BE2C (cell line): ENCODE measurements at regions not wholly inside any gene's neighbourhood (a gene's known extent, or its start where the extent isn't known, plus 50 kb on each side); places are given as distances from the start of the nearest gene placed in this dataset.
"Not testable (repeated sequence)": the region's sequence is repeated elsewhere in the genome, so short reads cannot be mapped to it uniquely, and the experiment has no call there.

Source experiments
- DNase-seq: peaks from one replicate; pipeline ENCODE4 v3.0.0-alpha.2; 2020
- H3K27me3 ChIP-seq: fragments of 250-450 bp; sonication (Bioruptor Pico); 2 replicates; pipeline ENCODE4 v1.5.1; 2020; ENCODE audit warnings: mild to moderate bottlenecking
- H3K36me3 ChIP-seq: fragments of 250-450 bp; sonication (Bioruptor Pico); 2 replicates; pipeline ENCODE4 v1.5.1; 2020; ENCODE audit warnings: mild to moderate bottlenecking
- H3K4me1 ChIP-seq: fragments of 250-450 bp; sonication (Bioruptor Pico); 2 replicates; pipeline ENCODE4 v1.5.1; 2020
- H3K4me3 ChIP-seq: 2 replicates; pipeline ENCODE4 v1.5.1; 2011; ENCODE audit warnings: low read depth, low read length
- H3K9me3 ChIP-seq: fragments of 250-450 bp; sonication (Bioruptor Pico); 2 replicates; pipeline ENCODE4 v1.5.1; 2020
- CTCF ChIP-seq: IDR thresholded peaks from 2 replicates; pipeline ENCODE4 v1.5.1; 2012; ENCODE audit warnings: mild to moderate bottlenecking, low read depth, low read length

DNA sequence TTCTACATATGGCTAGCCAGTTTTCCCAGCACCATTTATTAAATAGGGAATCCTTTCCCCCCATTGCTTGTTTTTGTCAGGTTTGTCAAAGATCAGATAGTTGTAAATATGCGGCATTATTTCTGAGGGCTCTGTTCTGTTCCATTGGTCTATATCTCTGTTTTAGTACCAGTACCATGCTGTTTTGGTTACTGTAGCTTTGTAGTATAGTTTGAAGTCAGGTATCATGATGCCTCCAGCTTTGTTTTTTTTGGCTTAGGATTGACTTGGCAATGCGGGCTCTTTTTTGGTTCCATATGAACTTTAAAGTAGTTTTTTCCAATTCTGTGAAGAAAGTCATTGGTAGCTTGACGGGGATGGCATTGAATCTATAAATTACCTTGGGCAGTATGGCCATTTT is 60.0 kb upstream of the GPC3 start:
- not testable (repeated sequence) for H3K4me1 ChIP-seq, H3K27me3 ChIP-seq, H3K36me3 ChIP-seq, H3K4me3 ChIP-seq, H3K9me3 ChIP-seq, DNase-seq

DNA sequence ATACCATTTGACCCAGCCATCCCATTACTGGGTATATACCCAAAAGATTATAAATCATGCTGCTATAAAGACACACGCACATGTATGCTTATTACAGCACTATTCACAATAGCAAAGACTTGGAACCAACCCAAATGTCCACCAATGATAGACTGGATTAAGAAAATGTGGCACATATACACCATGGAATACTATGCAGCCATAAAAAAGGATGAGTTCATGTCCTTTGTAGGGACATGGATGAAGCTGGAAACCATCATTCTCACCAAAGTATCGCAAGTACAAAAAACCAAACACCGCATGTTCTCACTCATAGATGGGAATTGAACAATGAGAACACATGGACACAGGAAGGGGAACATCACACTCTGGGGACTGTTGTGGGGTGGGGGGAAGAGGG is 81.7 kb upstream of the GPC3 start:
- H3K4me3 ChIP-seq, H3K4me1 ChIP-seq, H3K36me3 ChIP-seq, H3K27me3 ChIP-seq, H3K9me3 ChIP-seq, DNase-seq: not testable (repeated sequence)

DNA sequence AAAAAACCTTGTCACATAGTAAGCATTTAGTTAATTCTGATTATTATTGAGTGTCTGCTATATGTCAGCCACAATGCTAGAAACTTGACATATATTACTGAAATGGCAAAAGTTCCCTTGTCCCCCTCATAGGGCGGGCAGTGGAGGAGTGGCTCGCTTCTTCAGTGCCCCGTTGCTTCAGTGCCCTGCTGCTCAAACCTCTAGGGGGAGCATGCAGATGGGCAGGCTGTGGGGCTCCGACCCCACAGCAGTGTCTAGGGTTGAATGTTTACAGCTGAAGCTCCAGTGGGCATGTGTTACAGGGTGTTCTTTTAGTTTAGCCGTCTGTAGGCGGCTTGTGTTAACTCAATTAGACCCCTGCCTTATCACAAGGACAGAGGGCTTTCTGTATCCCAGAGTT is 86.5 kb upstream of the GPC3 start:
- not testable (repeated sequence) for H3K4me3 ChIP-seq, H3K9me3 ChIP-seq, H3K36me3 ChIP-seq, H3K27me3 ChIP-seq, H3K4me1 ChIP-seq
- peak; percentile 3 for DNase-seq

GRCh38 chrX:134073341-134073740 is 87.9 kb upstream of the GPC3 start:
- Histone ChIP-seq H3K9me3 (no peaks in the 10 kb centered on the region), H3K4me1 (no peaks in the 10 kb centered on the region), H3K36me3 (no peaks in the 10 kb centered on the region), H3K4me3 (no peak overlapping the region), H3K27me3 (no peaks in the 10 kb centered on the region)
- TF ChIP-seq CTCF, result no peak
- no peak for DNase-seq

- H3K4me3 ChIP-seq, result no peak overlapping the region
- no peak for TF ChIP-seq CTCF
- no peaks in the 10 kb centered on the region for H3K4me1 ChIP-seq
- H3K27me3 ChIP-seq, result no peaks in the 10 kb centered on the region
- H3K9me3 ChIP-seq, result no peaks in the 10 kb centered on the region
- H3K36me3 ChIP-seq, result no peaks in the 10 kb centered on the region
- no peak for DNase-seq
These were observed 88.8 kb upstream of the GPC3 start for GRCh38 chrX:134074151-134074550.

DNA sequence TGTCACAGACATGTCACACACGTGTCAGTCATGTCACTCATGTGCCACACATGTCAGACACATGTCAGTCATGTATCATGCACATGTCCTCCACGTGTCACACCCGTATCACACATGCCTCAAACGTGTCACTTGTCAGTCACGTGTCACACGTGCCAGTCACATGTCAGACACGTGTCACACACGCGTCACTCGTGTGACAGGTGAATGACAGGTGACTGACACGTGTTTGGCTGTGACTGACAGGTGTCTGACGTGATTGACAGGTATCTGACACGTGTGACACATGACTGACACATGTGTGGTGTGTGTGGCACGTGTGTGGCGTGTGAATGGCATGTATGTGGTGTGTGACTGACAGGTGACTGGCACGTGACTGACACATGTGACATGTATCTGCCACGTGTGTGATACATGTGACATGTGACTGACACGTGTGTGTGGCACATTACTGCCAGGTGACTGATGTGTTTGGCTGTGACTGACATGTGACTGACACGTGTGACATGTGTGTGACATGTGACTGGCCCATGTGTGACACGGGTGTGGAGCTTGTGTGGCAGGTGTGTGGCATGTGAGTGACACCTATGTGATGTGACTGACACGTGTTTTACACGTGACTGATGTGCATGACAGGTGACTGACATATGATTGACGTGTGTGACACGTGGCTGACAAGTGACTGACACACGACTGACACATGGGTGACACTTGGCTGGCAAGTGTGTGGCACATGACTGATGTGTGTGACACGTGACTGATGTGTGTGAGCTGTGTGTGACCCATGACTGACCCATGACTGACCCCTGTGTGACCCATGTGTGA is 90.7 kb upstream of the GPC3 start:
- no peak for DNase-seq
- Histone ChIP-seq H3K36me3 (no peaks in the 10 kb centered on the region), H3K9me3 (no peaks in the 10 kb centered on the region), H3K4me1 (no peaks in the 10 kb centered on the region), H3K4me3 (no peak overlapping the region), H3K27me3 (no peaks in the 10 kb centered on the region)
- no peak for TF ChIP-seq CTCF

DNA sequence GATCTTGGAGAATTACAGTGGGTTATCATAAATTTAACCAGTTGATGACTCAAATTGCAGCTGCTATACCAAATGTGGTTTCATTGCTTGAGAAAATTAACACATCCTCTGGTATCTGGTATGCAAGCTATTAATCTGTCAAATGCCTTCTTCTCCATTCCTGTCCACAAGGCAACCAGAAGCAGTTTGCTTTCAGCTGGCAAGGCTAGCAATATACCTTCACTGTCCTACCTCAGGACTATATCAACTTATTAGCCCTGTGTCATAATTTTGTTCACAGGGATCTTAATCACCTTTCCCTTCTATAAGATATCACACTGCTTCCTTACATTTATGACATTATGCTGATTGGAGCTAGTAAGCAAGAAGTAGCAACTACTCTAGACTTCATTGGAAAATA is 110.0 kb upstream of the GPC3 start:
- Histone ChIP-seq H3K27me3 (no peaks in the 10 kb centered on the region), H3K36me3 (no peaks in the 10 kb centered on the region), H3K4me1 (no peaks in the 10 kb centered on the region), H3K9me3 (no peaks in the 10 kb centered on the region), H3K4me3 (no peak overlapping the region)
- no peak for TF ChIP-seq CTCF
- DNase-seq, result no peak

- no peak for DNase-seq
- H3K9me3 ChIP-seq, result no peaks in the 10 kb centered on the region
- H3K4me1 ChIP-seq, result no peaks in the 10 kb centered on the region
- H3K27me3 ChIP-seq, result no peaks in the 10 kb centered on the region
- no peak for TF ChIP-seq CTCF
- no peak overlapping the region for H3K4me3 ChIP-seq
- H3K36me3 ChIP-seq, result no peaks in the 10 kb centered on the region
These were observed 116.2 kb upstream of the GPC3 start for GRCh38 chrX:134101636-134102035.
